Ishikawa (cell line): ENCODE measurements at regions not wholly inside any gene's neighbourhood (a gene's known extent, or its start where the extent isn't known, plus 50 kb on each side); places are given as distances from the start of the nearest gene placed in this dataset.

Experiments
- CEBPB ChIP-seq: IDR thresholded peaks from 2 replicates; pipeline ENCODE4 v1.6.1; 2012
- CREB1 ChIP-seq: IDR thresholded peaks from 2 replicates; pipeline ENCODE4 v1.6.1; 2012; ENCODE audit warnings: low read depth
- EGR1 ChIP-seq: IDR thresholded peaks from 2 replicates; pipeline ENCODE4 v1.6.1; 2012
- EP300 ChIP-seq: IDR thresholded peaks from 2 replicates; pipeline ENCODE4 v1.6.1; 2012; ENCODE audit warnings: borderline replicate concordance
- FOXM1 ChIP-seq: IDR thresholded peaks from 2 replicates; pipeline ENCODE4 v1.6.1; 2012; ENCODE audit warnings: low read depth, borderline replicate concordance
- MAX ChIP-seq: IDR thresholded peaks from 2 replicates; pipeline ENCODE4 v1.6.1; 2012
- NFIC ChIP-seq: IDR thresholded peaks from 2 replicates; pipeline ENCODE4 v1.6.1; 2012
- RAD21 ChIP-seq: IDR thresholded peaks from 2 replicates; pipeline ENCODE4 v1.6.1; 2012; ENCODE audit warnings: low read depth
- TAF1 ChIP-seq: IDR thresholded peaks from 2 replicates; pipeline ENCODE4 v1.6.1; 2012; ENCODE audit warnings: low read depth, mild to moderate bottlenecking
- TCF12 ChIP-seq: IDR thresholded peaks from 2 replicates; pipeline ENCODE4 v1.6.1; 2012; ENCODE audit warnings: low read depth
- TEAD4 ChIP-seq: IDR thresholded peaks from 2 replicates; pipeline ENCODE4 v1.6.1; 2012
- YY1 ChIP-seq: IDR thresholded peaks from 2 replicates; pipeline ENCODE4 v1.6.1; 2012; ENCODE audit warnings: low read depth
- ZBTB7A ChIP-seq: IDR thresholded peaks from 2 replicates; pipeline ENCODE4 v1.6.1; 2012; ENCODE audit warnings: low read depth
- TF ChIP-seq, protein P1 (sequence below): IDR thresholded peaks from 2 replicates; pipeline ENCODE4 v1.6.1; 2012
- TF ChIP-seq, protein P2 (sequence below): IDR thresholded peaks from 2 replicates; pipeline ENCODE4 v1.6.1; 2012; ENCODE audit warnings: low read depth, mild to moderate bottlenecking

GRCh38 chr2:106941372-106941993, 55.5 kb upstream of the ST6GAL2 start:
- no peak for TF ChIP-seq RAD21

GRCh38 chr2:106943468-106944200, 57.7 kb upstream of the ST6GAL2 start:
- TF ChIP-seq, protein P1, sequence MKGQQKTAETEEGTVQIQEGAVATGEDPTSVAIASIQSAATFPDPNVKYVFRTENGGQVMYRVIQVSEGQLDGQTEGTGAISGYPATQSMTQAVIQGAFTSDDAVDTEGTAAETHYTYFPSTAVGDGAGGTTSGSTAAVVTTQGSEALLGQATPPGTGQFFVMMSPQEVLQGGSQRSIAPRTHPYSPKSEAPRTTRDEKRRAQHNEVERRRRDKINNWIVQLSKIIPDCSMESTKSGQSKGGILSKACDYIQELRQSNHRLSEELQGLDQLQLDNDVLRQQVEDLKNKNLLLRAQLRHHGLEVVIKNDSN: no peak
- no peak for TF ChIP-seq YY1
- no peak for TF ChIP-seq CREB1
- TF ChIP-seq MAX: no peak
- no peak for TF ChIP-seq TCF12
- TF ChIP-seq EGR1: no peak
- TF ChIP-seq CEBPB: no peak
- no peak for TF ChIP-seq TAF1
- TF ChIP-seq ZBTB7A: no peak
- no peak for TF ChIP-seq RAD21
- TF ChIP-seq NFIC: no peak
- no peak for TF ChIP-seq TEAD4
- no peak for TF ChIP-seq EP300
- no peak for TF ChIP-seq FOXM1

DNA sequence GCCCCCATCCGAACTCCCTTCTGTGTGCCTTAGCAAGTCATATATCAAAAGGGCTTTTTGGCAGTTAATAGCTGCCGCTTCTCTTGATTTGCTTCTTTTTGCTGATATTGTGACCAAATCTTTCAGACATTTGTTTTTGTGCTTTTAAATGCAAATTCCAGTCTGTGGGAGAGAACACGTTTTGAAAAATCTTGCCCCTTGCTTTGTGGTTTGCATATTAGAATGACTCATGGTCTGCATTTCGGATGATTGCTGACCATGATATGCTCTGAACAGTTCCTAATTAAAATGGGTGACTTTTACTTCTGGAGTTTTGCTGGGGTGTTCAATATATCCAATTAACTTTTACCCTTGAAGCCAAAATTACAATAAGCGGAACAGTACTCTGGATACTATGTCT, 58.2 kb upstream of the ST6GAL2 start:
- TF ChIP-seq CEBPB: no peak

DNA sequence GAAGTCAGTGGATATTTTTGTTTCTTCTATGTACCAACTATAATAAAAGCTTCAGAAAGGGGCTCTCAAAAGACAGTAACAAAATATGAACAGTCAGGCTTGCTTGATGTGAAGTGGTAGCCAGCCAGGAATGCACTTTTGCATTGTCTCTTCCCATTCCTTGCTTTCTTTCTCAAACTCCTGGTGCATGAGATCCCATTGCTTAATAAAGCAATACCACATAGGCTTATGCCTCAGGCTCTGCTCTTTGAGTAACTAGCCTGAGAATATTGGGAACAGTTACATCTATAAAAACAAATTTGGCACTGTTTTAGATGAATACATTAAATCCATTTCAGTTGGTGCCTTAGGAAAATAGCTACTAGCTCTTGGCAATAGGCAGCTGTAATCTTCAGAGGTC, 62.6 kb upstream of the ST6GAL2 start:
- TF ChIP-seq TCF12 (no peak), MAX (no peak), ZBTB7A (no peak), TAF1 (no peak), RAD21 (no peak), TEAD4 (no peak), YY1 (no peak), CREB1 (no peak), NFIC (no peak), EP300 (no peak), CEBPB (no peak), FOXM1 (no peak)
- TF ChIP-seq, protein P1: no peak
- TF ChIP-seq, protein P2, sequence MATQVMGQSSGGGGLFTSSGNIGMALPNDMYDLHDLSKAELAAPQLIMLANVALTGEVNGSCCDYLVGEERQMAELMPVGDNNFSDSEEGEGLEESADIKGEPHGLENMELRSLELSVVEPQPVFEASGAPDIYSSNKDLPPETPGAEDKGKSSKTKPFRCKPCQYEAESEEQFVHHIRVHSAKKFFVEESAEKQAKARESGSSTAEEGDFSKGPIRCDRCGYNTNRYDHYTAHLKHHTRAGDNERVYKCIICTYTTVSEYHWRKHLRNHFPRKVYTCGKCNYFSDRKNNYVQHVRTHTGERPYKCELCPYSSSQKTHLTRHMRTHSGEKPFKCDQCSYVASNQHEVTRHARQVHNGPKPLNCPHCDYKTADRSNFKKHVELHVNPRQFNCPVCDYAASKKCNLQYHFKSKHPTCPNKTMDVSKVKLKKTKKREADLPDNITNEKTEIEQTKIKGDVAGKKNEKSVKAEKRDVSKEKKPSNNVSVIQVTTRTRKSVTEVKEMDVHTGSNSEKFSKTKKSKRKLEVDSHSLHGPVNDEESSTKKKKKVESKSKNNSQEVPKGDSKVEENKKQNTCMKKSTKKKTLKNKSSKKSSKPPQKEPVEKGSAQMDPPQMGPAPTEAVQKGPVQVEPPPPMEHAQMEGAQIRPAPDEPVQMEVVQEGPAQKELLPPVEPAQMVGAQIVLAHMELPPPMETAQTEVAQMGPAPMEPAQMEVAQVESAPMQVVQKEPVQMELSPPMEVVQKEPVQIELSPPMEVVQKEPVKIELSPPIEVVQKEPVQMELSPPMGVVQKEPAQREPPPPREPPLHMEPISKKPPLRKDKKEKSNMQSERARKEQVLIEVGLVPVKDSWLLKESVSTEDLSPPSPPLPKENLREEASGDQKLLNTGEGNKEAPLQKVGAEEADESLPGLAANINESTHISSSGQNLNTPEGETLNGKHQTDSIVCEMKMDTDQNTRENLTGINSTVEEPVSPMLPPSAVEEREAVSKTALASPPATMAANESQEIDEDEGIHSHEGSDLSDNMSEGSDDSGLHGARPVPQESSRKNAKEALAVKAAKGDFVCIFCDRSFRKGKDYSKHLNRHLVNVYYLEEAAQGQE: no peak

GRCh38 chr2:106953236-106953635, 67.3 kb upstream of the ST6GAL2 start:
- no peak for TF ChIP-seq EP300
- no peak for TF ChIP-seq NFIC
- no peak for TF ChIP-seq CREB1
- TF ChIP-seq ZBTB7A: no peak
- TF ChIP-seq, protein P1: no peak
- no peak for TF ChIP-seq FOXM1
- no peak for TF ChIP-seq CEBPB
- no peak for TF ChIP-seq MAX

- TF ChIP-seq, protein P1: no peak
- TF ChIP-seq TAF1 (no peak), RAD21 (no peak), EGR1 (no peak), NFIC (no peak), EP300 (no peak)
Measured at GRCh38 chr2:106953779-106954178, 67.8 kb upstream of the ST6GAL2 start.

- TF ChIP-seq EGR1: no peak
- TF ChIP-seq EP300: no peak
- no peak for TF ChIP-seq MAX
- no peak for TF ChIP-seq CEBPB
- no peak for TF ChIP-seq YY1
- TF ChIP-seq CREB1: no peak
- TF ChIP-seq NFIC: no peak
- TF ChIP-seq, protein P1: no peak
Measured at GRCh38 chr2:106954304-106954703, 68.3 kb upstream of the ST6GAL2 start.
